GM10266 (cell line): ENCODE measurements at regions not wholly inside any gene's neighbourhood (a gene's known extent, or its start where the extent isn't known, plus 50 kb on each side); places are given as distances from the start of the nearest gene placed in this dataset.

ENCODE experiments used
- DNase-seq: peaks from one replicate; pipeline ENCODE4 v3.0.0; 2012; ENCODE audit errors: extremely low spot score
- CTCF ChIP-seq: IDR thresholded peaks from 2 replicates; pipeline ENCODE4 v1.5.1; 2012; ENCODE audit warnings: mild to moderate bottlenecking, low read depth; ENCODE audit not compliant: control insufficient read depth, insufficient read depth; ENCODE audit errors: missing control alignments

- DNase-seq: no peak
- no peak for TF ChIP-seq CTCF
Observed at GRCh38 chr9:15113288-15113687, 193.7 kb downstream of the TTC39B start.

- TF ChIP-seq CTCF: no peak
- no peak for DNase-seq
Observed at GRCh38 chr9:15111071-15111470, 195.9 kb downstream of the TTC39B start.

- TF ChIP-seq CTCF: peak; percentile 82
- peak; percentile 43 for DNase-seq
Observed at GRCh38 chr9:15104826-15105420, 194.7 kb upstream of the FREM1 start.

GRCh38 chr9:15103290-15103689 lies 193.1 kb upstream of the FREM1 start:
- TF ChIP-seq CTCF: no peak

GRCh38 chr9:15101095-15101494 lies 190.9 kb upstream of the FREM1 start:
- DNase-seq: no peak
- no peak for TF ChIP-seq CTCF

More at GRCh38 chr9:15103290-15103689, 193.1 kb upstream of the FREM1 start:
- no peak for DNase-seq

- no peak for TF ChIP-seq CTCF
- no peak for DNase-seq
Observed at GRCh38 chr9:15100571-15100970, 190.3 kb upstream of the FREM1 start.

GRCh38 chr9:15096972-15097371 lies 186.7 kb upstream of the FREM1 start:
- no peak for DNase-seq
- no peak for TF ChIP-seq CTCF
